ENCODE measurements at regions not wholly inside any gene's neighbourhood (a gene's known extent, or its start where the extent isn't known, plus 50 kb on each side); places are given as distances from the start of the nearest gene placed in this dataset.

- TF ChIP-seq, protein P1, sequence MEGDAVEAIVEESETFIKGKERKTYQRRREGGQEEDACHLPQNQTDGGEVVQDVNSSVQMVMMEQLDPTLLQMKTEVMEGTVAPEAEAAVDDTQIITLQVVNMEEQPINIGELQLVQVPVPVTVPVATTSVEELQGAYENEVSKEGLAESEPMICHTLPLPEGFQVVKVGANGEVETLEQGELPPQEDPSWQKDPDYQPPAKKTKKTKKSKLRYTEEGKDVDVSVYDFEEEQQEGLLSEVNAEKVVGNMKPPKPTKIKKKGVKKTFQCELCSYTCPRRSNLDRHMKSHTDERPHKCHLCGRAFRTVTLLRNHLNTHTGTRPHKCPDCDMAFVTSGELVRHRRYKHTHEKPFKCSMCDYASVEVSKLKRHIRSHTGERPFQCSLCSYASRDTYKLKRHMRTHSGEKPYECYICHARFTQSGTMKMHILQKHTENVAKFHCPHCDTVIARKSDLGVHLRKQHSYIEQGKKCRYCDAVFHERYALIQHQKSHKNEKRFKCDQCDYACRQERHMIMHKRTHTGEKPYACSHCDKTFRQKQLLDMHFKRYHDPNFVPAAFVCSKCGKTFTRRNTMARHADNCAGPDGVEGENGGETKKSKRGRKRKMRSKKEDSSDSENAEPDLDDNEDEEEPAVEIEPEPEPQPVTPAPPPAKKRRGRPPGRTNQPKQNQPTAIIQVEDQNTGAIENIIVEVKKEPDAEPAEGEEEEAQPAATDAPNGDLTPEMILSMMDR (IDR thresholded peaks at IDR 0.05) = no peak
- TF ChIP-seq EZH2 (IDR thresholded peaks at IDR 0.05) (no peak), EZH2phosphoT487 (IDR thresholded peaks at IDR 0.05) (no peak)
Observed at GRCh38 chr2:11988691-11989353, 242.4 kb downstream of the LPIN1 start.
